ENCODE measurements at regions not wholly inside any gene's neighbourhood (a gene's known extent, or its start where the extent isn't known, plus 50 kb on each side); places are given as distances from the start of the nearest gene placed in this dataset.
"Not testable (repeated sequence)": the region's sequence is repeated elsewhere in the genome, so short reads cannot be mapped to it uniquely, and the experiment has no call there.

DNA sequence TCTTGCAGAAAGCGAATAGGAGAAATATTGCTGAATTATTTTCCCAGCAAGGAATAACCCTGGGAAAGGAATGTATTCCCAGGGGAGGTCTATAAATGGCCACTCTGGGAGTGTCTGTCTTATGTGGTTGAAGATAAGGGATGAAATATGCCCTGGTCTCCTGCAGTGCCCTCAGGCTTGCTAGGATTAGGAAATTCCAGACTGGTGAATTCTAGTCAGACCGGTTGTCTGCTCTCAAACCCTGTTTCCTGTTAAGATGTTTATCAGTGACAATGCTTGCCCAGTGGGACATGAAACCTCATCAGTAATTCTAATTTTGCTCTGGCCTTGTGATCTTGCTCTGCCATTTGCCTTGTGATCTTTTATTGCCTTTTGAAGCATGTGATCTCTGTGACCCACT, 148.2 kb upstream of the CHODL start:
- not testable (repeated sequence) for DNase-seq

GRCh38 chr21:18089786-18090185, 154.8 kb upstream of the CHODL start:
- no peak for DNase-seq

GRCh38 chr21:18070392-18070791, 174.2 kb upstream of the CHODL start:
- DNase-seq: no peak

DNA sequence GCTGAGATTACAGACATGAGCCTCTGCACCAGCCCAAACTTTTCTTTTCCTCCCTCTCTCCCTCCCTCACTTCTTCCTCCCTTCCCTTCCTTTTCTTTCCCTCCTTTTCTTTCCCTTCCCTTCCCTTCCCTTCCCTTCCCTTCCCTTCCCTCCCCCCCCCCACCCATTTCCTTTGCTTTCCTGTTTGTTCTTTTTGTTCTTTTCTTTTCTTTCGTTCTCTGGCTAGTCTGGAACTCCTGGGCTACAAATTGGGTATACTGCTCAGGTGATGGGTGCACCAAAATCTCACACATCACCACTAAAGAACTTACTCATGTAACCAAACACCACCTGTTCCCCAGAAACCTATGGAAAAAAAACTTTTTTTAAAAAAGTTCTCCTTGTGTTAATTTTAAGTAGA, 174.8 kb upstream of the CHODL start:
- DNase-seq: no peak

DNA sequence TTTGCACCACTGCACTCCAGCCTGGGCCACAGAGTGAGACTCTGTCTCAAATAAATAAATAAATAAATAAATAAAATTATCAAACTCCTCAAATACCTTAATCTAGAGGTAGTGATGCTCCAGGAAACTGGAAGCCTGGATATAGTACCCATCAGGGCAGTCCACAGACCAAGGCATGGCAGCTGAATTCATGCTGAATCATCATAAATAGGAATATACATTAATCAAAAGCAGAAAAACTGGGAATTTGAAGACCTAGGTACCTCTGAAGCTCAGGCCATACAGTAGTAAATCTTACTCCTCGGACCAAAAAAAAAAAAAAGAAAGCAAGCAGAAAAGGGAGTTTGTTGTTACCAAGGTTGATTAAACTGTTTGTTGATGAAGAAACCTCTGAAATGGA, 184.2 kb upstream of the CHODL start:
- no peak for DNase-seq

- no peak for DNase-seq
Observed at GRCh38 chr21:18058731-18059398, 185.8 kb upstream of the CHODL start.

- DNase-seq: no peak
Observed at GRCh38 chr21:18053151-18053550, 191.5 kb upstream of the CHODL start.

- no peak for DNase-seq
Observed at GRCh38 chr21:18049461-18049860, 195.2 kb upstream of the CHODL start.

DNA sequence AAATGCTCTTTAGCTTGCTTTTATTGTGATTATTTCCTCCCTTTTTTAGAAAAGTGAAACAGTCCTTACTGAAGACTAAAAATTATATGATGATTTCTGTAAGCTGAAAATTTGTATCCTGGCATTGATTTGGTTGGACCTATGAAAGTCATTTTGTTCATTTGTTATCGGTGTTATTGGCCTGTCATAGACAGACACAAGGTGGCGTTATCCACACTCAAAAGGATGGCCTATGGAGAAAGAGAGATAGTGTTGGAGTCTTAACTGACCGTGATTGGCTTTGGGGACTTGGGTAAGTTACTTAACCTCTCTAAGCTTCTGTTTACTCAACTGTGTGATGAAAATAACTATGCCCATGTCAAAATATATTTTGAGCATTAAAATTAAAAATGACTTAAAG, 203.6 kb upstream of the CHODL start:
- DNase-seq: peak in 1 of 2 donors; percentile 15

- DNase-seq: no peak
Observed at GRCh38 chr21:18030248-18030647, 211.1 kb upstream of the C21orf91 start.

DNA sequence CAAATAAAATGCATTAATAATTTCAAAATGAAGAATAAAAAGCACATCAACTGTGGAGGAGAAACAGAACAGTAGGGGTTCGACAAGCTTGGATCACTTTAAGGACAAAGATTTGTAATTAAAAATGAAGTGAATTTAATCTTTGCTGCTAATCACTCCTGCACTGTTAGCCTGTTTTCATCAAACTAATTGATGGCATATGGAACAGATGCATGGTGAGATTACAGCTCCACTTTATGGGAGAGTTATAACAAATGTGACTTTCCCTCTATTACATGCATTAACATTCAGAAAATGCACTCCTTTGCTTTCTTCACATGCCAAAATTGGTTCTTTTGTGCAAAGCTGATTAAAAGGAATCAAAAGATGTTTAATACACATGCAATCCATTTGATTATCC, 207.2 kb upstream of the C21orf91 start:
- no peak for DNase-seq

DNA sequence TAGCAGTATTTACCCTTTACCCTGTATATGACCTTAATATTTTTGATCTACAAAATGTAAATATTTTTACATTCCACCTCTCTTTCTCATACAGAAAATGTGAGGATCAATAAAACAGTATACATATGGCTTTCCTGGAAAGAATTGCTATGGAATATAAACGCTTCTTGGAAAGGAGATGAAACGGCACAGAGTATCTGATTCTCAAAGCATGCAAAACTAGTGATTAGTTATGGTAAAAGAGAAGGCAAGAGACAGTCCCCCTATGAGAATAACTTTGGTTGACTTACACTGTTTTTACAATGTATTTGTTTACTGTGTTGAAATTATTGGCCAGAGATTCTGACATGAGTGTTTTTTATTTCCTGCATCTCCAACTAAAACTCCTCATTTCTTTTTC, 204.6 kb upstream of the C21orf91 start:
- DNase-seq: no peak

GRCh38 chr21:18023157-18023556, 204.0 kb upstream of the C21orf91 start:
- no peak for DNase-seq

- DNase-seq: no peak
Observed at GRCh38 chr21:18007121-18007520, 188.0 kb upstream of the C21orf91 start.

DNA sequence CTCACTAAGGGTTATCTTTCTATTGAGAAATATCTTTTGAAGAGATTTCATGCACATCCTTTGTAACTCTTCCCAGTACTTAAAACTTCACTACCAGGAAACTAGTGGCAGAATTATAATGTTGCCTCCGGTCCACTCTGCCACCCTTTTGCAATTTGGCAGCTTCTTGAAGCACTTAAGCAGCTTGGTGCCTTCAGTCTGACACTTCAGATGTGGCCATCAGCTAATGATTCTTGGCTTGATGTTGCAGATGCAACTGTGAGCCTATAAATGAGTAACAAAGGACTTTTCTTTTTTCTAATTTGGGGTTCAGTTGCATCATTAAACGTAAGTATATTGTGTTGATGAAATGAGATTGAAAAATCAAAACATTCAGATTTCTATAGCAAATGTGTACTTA, 187.5 kb upstream of the C21orf91 start:
- DNase-seq: no peak

GRCh38 chr21:18002393-18002792, 183.2 kb upstream of the C21orf91 start:
- no peak for DNase-seq

DNA sequence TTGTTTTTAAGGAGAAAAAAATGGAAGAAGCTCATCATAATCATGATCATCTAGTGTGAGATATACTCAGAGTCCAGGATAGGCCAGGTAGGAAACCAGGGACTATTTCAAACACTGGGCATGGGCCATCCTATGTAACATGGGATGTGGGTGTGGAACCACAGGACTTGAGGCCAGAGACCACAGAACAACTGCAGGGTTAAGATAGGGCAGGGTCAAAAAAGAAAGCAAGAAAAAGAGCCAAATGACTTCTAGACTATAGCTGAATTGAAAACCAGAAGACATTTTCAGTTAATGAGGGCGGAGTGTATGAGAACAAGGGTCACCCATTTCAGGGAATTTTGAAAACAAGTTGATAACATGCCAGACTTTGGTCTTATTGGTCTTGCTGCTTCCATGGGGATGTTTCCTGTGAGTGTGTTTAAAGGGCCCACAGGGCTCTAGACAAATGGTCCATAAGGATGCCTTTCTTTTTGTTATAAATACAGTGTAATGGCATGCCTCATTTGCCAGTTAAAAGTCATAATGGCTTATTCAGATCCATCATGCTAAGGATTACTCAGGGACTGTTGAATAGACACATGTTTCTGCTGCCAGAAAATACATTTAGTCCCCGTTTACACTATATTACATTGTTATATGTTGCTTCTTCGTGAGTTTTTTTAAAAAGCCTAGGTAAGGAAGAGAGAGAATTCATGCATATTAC, 182.0 kb upstream of the C21orf91 start:
- no peak for DNase-seq

DNA sequence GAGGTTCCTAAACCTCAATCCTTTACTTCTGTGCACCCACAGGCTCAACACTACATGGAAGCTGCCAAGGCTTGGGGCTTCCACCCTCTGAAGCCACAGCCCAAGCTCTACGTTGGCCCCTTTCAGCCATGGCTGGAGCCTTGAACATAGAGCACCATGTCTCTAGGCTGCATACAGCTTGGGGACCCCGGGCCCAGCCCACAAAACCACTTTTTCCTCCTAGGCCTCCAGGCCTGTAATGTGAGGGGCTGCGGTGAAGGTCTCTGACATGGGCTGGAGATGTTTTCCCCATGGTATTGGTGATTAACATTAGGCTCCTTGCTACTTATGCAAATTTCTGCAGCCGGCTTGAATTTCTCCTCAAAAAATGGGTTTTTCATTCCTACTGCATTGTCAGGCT, 179.4 kb upstream of the C21orf91 start:
- not testable (repeated sequence) for DNase-seq

GRCh38 chr21:17989780-17990179, 170.6 kb upstream of the C21orf91 start:
- no peak for DNase-seq

DNA sequence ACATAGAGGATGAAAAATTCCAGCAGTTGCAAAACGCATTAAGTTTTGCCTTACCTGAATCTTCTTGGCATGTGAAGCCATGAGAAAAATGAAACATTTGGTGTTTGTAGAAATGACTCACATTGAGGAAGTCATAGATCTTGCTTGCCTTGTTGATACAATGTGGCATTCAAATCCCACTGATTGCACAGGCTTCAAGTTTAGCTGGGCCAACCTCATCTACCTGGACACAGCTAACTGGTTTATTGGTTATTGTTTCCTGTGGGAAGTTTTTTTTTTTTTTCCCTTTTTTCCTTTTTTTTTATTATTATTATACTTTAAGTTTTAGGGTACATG, 168.9 kb upstream of the C21orf91 start:
- DNase-seq: no peak

DNA sequence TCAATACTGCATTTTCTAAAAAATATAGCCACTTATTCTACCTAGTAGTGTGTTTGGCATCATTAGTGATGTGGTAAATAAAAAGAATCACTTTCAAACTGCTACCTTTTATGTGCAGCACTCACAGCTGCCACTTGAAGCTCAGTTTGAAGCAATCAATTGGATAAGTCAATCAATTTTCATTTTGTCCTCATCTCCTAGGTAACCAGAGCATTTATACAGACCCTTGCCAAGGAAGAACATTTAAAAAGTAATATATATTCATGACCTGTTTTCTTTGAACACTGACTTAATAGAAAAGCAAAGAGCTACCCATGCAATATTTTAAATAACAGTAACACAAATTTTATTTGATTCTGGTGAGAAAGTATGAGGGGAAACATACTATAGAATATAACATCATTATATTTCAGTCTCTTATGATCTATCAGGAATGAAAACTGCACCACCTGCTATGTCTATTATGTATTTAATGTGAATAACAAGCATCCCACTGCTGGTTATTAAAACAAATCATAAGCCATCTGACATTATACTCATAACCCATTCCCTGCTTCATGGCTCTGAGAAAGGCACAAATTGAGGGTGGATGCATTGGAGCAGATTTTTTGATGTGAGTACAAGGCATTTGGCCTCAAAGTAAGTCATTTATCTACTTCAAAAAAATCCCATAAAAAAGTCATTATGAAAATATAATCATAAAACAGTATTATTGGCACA, 168.4 kb upstream of the C21orf91 start:
- DNase-seq: no peak

- DNase-seq: no peak
Observed at GRCh38 chr21:17981060-17981740, 162.0 kb upstream of the C21orf91 start.

GRCh38 chr21:17979763-17980162, 160.6 kb upstream of the C21orf91 start:
- DNase-seq: no peak

- no peak for DNase-seq
Observed at GRCh38 chr21:17978895-17979294, 159.7 kb upstream of the C21orf91 start.

All from CD4-positive, alpha-beta T cell treated with Interleukin-1 beta for 1 hour (primary cell).